NCI-H2029 treated with DMSO at 0.1 percent for 48 hours (cell line): ENCODE measurements at regions not wholly inside any gene's neighbourhood (a gene's known extent, or its start where the extent isn't known, plus 50 kb on each side); places are given as distances from the start of the nearest gene placed in this dataset.
"Not testable (repeated sequence)": the region's sequence is repeated elsewhere in the genome, so short reads cannot be mapped to it uniquely, and the experiment has no call there.

Experiments
- DNase-seq: peaks from one replicate; lab custom pipeline; 2025; lab: John Stamatoyannopoulos, UW

DNA sequence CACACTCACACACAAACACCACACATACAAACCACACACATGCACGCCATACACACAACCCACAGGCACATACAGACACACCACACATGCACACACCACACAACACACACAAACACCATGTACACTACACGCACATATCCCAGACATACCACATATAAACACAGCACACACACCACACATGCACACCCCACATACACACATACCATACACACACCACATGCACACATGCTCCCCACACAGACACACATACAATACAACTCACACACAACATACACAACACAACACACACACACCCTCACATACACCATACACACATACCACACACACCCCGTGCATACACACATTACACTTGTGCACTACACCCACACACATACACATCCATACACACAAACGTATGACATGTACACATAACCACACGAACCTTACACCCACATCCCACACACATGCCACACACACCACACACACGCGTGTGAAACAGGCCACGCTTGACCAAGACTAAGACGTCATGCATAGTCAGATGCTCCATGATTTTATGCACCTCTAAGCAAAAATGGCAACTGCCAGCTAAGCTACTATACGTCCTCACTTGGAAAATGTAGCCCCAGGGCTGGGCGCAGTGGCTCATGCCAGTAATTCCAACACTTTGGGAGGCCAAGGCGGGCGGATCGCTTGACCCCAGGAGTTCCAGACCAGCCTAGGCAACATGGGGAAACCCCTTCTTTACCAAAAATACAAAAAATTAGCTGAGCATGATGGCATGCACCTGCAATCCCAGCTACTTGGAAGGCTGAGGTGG lies 77.4 kb upstream of the TMPRSS2 start:
- no peak for DNase-seq

DNA sequence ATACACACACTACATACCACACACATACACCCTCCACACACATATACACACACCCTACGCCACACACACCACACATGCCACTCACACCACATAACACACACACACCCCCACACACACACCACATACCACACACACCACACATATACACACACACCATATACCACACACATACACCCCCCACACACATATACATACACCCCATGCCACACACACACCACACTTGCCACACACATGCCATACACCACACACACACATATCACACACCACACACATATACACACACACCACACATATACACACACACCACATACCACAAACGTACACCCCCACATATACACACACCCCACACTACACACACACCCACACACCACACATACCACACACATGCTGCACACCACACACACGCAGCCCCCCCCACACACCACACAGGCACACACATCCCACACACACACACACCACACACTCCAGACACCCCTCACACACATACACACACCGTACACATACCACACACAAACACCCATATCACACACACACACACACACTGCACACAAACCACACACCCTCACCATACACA lies 76.7 kb upstream of the TMPRSS2 start:
- no peak for DNase-seq

DNA sequence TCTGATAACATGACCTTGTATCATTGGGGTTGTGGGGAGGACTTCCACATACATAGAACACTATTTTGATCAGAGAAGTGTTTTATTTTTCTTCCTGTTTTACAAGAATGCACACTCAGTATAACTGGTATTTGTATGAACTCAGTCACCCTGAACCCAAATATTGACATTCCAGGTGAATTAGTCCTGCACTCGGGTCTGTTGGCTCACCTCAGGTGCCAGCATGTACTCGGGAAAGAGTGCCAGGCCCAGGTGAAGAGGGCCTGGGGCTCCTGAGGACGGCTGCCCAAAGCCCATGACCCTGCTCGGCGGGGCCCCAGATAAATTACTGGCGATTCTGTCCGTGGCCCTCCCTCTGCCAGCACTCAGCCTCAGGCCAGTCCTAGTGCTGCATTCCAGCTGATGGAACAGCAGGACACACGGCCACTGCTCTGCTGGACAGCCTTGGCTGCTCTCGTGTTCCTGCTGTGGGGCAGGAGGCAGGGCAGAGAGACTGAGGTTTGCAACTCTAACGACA lies 75.4 kb upstream of the TMPRSS2 start:
- no peak for DNase-seq

DNA sequence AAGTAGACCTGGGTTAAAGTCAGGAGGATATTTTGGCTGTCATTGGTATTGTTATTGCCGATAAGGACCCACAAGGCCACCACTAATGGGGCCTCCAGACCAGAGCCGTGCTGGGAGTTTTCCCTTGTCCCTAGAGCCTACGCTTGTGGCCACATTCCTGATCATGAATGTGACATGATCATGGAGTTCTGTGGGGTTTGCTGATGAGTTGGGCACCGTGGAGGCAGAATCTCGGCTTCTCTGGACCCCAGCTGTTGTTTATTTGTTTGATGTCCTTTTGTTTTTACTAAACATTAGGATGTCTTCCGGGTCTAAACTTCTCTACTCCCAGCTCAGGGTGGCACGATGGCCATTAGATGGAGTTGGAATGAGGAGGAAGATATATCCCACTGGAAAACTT lies 74.9 kb upstream of the TMPRSS2 start:
- no peak for DNase-seq

DNA sequence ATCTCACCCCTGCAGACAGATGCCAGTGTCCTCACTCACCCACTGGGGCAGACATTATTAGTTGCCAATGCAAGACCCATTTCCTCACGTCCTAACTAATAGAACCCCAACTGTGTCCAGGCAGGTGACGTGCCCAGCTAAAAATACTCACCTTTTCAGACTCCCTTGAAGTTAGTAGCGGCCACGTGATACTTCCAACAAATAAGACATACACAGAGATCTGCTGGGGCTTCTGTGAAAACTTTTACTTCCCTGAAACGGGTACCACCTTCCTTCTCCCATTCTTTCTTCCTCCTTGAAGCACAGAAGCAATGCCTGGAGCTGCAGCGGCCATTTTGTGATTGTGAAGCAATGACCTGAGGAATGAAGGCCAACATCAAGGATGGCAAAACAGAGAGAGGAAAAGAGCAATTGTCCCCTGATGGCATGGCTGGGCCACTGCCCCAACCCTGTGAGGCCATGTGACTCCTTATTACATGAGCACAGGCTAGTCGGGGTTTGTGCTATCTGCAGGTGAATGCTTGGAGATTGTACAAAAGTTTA lies 74.4 kb upstream of the TMPRSS2 start:
- DNase-seq = no peak

DNA sequence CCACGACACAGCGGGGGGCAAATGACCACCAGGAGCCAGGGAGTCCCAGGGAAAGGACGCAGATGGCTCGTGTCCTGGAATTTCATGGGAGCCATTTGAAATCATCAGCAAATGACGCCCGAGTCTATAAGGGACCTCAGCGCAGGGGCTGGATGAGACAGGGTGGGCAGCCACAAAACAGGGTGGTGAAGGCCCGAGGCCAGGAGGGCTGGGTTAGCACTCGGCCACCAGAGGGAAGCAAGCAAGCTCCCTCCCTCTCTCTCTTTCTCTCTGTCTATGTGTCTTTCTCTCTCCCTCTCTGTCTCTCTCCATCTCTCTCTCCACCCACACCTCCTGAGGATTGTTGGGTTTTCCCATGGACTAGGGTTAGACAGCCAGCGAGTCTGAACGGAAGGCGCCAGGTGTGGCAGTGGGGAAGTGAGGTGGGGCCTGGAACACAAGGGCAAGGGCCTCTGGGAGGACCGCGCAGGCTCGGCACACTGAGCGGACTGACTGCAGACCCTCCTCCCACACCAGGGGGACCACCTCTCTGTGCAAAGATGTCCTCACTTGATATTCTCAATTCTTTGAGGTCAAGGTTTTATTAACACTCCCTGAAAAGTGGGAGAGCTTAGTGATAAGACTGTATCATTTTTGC lies 73.8 kb upstream of the TMPRSS2 start:
- no peak for DNase-seq

DNA sequence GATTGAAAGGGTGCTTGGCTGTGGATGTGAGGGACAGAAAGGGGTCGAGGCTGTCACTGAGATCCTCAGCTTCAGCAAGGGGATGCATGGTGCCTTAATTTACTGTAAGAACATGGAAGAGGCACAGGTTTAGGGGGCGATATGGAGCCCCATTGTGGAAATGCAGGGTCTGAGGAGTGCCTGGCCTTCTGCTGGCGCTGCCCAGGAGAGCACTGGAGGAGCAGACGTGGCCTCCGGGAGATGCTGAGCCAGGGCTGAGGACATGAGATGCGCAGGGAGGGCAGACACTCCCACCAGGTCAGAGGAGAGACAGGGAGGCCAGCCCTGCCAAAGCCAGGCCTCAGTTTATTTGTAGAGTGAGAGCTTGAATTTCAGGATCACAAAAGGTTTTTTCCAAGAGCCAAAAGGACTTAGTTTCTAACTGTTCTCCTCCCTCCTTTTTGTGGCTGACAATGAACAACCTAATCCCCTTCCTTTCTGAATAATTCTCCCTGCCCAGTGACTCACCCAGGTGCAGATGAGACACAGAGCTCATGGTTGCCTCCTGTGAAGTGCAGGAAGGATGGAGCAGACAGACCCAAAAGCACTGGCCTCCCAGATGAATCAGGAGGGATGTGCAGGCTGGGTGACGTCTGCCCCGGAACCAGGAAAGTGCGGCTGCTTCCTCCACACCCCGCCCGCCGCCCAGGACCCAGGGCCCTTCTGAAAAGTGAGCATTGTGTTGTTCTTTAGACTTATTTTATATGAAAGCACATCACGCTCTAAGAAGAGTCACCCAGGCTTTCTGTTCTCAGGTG lies 73.0 kb upstream of the TMPRSS2 start:
- DNase-seq = no peak

DNA sequence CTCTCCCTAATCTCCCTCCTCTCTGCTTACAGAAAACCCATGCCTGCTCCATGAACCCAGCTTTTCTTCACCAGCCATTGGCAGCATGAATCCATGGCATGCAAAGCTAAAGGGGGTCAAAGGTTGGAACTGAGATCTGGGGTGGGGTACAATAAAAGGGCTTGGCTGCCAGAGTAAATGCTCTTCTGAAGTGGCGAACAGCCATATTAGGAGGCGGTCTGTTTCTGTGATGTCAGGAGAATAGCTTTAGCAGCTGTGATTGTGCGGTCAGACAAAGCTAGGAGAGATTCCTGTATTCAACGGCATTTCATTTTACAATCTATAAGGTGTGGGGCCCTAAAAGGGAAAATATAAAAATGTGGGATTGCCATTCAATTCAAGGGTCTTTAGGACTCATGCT lies 71.7 kb upstream of the TMPRSS2 start:
- DNase-seq = no peak

DNA sequence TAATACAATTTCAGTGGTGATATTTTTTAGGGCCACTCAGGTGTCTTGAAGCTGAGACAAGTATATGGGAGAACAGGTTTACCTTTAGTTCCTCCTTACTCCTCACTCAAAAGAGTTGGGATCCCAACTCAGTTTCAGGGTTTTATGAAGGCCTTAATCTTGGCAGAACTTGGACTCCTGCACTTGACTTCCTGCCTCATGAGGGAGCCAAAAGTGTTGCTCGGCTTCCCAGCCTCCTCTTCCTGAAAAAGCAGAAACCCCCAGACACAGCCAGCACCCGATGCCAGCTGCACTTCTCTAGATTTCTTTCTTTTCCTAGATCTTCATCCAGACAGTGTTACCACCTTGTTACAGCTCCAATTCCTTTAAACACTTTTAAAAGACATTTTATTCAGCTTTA lies 70.8 kb upstream of the TMPRSS2 start:
- no peak for DNase-seq

DNA sequence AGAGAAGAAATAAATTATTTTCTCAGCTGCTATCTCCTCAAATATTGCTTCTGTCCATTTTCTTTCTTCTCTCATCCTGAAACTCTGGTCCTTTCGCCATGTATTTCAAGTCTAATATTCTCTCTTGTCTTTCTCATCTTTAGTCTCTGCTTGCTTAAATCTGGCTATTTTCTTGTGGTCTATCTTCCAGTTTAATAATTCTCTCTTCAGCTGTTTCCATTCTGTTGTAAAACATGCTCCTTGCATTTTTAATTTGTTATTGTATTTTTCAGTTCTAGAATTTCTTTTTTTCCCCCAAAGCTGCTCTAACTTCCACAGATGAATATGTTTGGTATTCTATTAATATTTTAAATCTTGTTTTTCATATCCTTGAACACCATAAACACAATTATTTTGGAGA lies 70.1 kb upstream of the TMPRSS2 start:
- DNase-seq = no peak

DNA sequence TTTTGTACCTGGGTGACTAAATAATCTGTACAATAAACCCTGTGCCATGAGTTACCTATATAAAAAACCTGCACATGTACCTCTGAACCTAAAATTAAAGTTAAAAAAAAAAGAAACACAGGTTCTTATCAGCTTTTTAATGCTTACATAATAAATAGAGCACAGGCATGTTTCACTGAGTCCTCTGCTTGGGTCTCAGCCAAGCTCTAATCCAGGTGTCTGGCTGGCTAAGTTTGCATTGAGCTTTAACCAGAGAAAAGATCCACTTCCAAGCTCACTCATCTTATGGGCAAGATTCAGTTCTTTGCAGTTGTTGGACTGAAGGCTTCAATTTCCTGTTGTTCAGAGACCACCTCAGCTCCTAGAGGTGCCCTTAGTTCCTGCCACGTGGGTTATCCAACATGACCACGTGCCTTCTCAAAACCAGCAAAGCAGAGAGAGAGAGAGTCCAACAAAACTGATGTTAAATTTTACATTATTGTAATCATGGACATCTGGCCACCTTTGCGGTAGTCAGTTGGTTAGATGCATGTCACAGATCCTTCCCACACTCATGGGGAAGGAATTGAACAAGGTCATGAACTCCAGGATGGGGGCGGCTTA lies 68.2 kb upstream of the TMPRSS2 start:
- no peak for DNase-seq

DNA sequence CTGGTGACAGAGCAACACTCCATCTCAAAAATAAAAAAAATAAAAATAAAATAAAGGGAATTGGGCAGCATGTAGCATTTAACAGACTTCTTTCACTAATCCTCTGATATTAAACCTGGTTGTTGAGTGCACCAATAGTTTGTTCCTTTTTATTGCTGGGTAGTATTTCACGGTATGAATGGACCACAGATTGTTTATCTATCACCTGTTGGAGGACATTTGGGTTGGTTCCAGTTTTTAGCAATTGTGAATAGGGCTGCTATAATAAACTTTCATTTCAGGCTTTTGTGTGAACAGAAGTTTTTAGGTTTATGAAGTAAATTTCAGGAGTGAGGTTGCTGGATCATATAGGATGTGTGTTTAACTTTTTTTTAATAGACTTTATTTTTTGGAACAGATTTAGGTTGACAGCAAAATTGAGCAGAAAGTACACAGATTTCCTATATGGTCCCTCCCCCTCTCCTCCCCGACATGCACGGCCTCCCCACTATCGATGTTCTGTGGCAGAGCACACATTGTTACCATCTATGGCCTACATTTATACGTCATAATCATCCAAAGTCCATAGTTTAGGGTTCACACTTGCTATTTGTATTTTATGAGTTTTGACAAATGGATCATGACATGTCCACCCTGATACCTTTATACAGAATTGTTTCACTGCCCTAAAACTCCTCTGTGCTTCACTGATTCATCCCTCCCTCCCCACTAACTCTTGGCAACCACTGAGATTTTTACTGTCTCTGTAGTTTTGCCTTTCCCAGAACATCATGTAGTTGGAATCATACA lies 66.1 kb upstream of the TMPRSS2 start:
- DNase-seq = no peak

DNA sequence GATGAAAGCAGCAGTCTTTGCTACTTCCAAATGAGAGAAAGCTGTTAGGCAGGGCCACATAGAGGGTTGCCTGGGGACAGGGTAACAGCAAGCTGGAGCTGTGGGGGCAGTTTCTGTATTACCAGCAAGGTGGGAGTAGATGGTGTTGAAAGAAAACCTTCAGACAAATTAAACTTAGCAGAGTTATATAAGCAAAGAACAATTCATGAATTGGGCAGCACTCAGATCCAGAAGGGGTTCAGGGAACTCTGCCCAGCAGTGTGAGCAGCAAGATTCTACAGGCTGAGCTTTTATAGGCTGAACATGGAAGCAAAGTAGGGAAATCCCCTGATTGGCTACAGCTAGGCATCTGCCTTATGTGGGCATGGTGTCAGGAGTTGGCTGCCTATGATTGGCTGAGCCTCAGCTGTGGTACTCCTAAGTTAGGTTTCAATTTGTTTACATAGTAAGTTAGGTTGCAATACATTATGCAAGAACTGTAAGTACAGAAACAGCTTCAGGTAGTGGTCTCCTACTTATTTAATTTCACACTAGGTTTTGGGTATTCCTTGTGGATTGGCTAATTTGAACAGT lies 64.1 kb upstream of the TMPRSS2 start:
- DNase-seq = no peak

DNA sequence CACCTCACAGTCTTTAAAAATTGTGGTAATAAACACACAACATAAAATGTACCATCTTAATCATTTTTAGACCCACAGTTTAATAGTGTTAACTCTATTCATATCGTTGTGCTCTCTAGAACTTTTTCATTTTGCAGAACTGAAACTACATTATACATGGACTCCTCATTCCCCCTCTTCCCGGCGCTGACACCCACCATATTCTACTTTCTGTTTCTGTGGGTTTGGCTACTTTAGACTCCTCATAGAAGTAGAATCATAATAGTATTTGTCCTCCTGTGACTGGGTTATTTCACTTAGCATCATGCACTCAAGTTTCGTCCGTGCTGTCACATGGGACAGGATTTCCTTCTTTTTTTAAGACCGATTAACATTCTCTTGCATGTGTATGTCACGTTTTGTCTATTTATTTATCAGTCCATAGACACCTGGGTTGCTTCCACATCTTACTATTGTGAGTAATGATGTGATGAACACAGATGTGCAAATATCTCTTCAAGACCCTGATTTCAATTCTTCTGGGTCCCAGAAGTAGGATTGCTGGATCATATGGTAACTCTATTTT lies 62.9 kb upstream of the TMPRSS2 start:
- DNase-seq = no peak

DNA sequence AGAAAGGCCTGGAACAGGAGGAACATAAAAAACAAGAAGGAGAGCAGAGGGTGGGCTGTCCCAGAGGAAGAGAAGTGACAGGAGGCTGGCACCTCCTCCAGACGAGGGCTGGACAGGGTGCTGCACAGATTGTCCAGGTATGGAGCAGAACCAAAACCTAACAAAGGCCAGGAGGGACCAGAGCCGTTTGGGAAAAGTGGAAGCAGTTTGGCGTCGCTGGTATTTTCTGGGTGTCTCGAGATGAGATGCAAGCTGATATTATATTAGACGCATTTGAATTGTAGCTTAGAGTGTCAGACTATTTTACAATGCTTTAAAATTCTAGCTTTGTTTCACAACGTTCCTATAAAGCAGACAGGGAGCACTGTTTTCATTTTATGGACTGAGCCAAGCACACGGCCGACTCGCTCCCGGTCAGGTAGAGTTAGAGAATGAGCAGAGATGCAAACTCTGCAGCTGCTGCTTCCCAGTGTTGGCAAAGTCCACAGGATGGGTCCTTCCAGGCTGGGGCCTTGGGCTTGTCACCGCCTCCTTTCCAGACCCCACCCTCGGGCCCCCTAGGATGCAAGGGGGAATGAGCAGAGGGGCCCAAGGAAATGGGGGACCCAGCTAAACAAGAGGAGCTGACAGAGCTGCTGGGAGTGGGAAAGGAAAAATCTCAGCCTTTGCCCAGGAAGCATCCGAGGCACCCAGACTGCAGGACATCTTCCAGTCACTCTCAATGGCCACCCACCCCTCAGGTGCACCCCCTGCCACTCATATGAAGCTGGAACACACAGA lies 60.8 kb upstream of the TMPRSS2 start:
- no peak for DNase-seq

DNA sequence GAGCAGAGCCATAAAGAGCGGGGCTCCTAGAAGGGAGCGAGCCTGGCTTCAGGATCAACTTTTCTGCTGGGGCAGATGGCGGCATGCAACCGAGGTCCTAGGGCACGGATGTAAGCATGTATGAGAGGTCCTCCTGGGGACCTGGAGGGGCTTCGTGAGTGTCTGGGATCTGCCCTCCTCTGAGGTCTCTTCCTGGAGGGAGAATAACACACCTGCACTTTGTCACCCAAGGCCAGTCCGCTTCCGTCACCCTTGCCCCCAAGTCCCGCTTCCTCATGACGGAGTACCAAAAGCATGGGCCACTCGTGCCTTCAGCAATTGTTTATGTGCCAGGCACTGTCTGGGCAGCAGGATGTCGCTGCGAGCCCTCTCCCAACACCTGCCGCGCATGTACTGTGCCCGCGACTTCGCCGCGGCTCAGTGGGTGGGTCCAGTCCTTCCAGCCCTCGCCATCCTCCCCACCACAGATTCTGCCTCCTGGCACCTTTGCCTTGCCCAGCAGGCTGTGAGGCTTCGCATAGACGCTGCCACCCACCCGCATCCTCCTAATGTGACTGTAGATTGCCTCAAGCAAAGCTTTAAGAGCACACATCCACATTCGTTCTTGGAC lies 60.0 kb upstream of the TMPRSS2 start:
- DNase-seq = no peak

DNA sequence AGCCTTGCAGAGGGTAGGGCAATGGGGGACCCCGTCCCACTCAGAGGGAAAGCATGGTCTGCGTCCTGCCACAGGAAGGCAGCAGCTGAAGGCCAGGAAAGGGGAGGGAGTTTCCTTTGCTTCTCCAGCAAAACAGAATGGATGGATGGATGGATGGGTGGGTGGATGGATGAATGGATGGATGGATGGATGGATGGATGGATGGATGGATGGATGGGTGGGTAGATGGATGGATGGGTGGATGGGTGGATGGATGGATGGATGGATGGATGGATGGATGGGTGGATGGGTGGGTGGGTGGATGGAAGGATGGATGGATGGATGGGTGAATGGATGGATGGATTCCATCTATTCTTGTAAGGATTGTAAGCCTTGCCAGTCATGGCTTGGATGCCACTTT lies 59.3 kb upstream of the TMPRSS2 start:
- not testable (repeated sequence) for DNase-seq

DNA sequence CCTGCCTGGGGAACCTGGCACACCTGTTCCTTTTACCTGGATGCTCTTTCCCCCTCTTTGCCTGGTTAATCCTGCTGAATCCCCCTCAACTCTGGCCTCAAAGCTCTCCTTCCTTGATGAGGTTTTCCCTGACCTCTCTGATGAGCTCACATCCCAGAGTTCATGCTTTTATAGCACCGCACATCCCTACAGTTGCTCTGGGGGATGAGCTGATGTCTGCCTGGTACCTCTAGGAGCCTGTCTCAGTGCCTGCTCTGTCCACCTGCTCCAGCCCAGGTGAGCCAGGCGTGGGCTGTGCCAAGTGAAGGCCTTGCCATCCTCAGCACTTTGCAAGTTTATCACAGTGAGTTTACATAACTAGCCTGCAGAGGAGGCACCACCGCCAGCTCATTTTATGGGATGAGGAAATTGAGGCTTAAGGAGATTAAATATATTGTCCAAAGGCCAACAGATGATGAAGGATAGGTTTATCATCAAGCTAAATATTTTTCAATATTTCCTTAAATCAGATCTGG lies 58.6 kb upstream of the TMPRSS2 start:
- no peak for DNase-seq

DNA sequence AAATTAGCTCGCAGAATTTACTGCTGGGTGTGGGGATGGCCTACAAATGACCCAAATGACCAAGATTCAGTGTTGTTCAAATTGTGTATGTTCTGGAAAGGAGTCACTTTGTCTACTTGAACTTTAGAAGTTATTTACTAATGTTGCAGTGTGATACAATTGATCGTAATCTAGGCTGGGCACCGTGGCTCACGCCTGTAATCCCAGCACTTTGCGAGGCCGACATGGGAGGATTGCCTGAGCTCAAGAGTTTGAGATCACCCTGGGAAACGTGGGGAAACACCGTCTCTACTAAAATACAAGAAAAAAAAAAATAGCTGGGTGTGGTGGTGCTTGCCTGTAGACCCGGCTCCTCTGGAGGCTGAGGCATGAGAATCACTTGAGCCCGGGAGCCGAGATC lies 57.6 kb upstream of the TMPRSS2 start:
- DNase-seq = no peak
